IMR-90 (cell line): ENCODE measurements at regions not wholly inside any gene's neighbourhood (a gene's known extent, or its start where the extent isn't known, plus 50 kb on each side); places are given as distances from the start of the nearest gene placed in this dataset.

Experiments used
- ATAC-seq: fragments of 200-7000 bp; cut with Tn5 transposase; 2 replicates; pipeline ENCODE4 v1.9.1; 2020; ENCODE audit warnings: low read depth, mild to moderate bottlenecking, moderate library complexity
- BruUV-seq: library from RNA; stranded (reverse); fragments of 400-500 nt; replicated peaks from 2 replicates; lab custom pipeline; 2021; lab: Mats Ljungman, UMichigan
- CTCF ChIA-PET: fragments of 300-600 bp; formaldehyde crosslinking; extraction: SDS; loops from one replicate; lab custom pipeline; 2021; ENCODE audit warnings: antibody characterized with exemption; lab: Yijun Ruan, JAX
- POLR2A ChIA-PET: fragments of 300-600 bp; sonication (Branson Sonifier 250); formaldehyde crosslinking; loops from one replicate; lab custom pipeline; 2022; ENCODE audit warnings: antibody characterized with exemption; ENCODE audit not compliant: unreplicated experiment; lab: Charles Lee
- DNase-seq: peaks from one replicate; pipeline ENCODE4 v3.0.0; 2013
- H2AFZ ChIP-seq: replicated peaks from 2 replicates; pipeline ENCODE3; 2013; ENCODE audit warnings: low read length, mild to moderate bottlenecking; ENCODE audit not compliant: poor library complexity
- H2AK5ac ChIP-seq: 2 replicates; pipeline ENCODE4 v1.6.1; 2013; ENCODE audit warnings: low read depth, low read length, inconsistent platforms
- H2AK9ac ChIP-seq: replicated peaks from 2 replicates; pipeline ENCODE3; 2013; ENCODE audit warnings: mild to moderate bottlenecking, low read depth, low read length, moderate library complexity; ENCODE audit not compliant: poor library complexity
- H2BK120ac ChIP-seq: 2 replicates; pipeline ENCODE4 v1.6.1; 2013; ENCODE audit warnings: low read depth, low read length, inconsistent platforms
- H2BK15ac ChIP-seq: 3 replicates; pipeline ENCODE4 v1.6.1; 2013; ENCODE audit warnings: low read depth, low read length, inconsistent platforms
- H2BK20ac ChIP-seq: 2 replicates; pipeline ENCODE4 v1.6.1; 2013; ENCODE audit warnings: low read depth, mild to moderate bottlenecking, inconsistent platforms, low read length, moderate library complexity
- H2BK5ac ChIP-seq: 2 replicates; pipeline ENCODE4 v1.6.1; 2013; ENCODE audit warnings: mild to moderate bottlenecking, low read depth, low read length, inconsistent platforms; ENCODE audit not compliant: poor library complexity, severe bottlenecking
- H3K14ac ChIP-seq: replicated peaks from 2 replicates; pipeline ENCODE4 v1.6.1; 2013; ENCODE audit warnings: low read depth, low read length, inconsistent platforms
- H3K18ac ChIP-seq: 2 replicates; pipeline ENCODE4 v1.6.1; 2013; ENCODE audit warnings: low read depth, low read length, control low read depth
- H3K23ac ChIP-seq: 2 replicates; pipeline ENCODE4 v1.6.1; 2013; ENCODE audit warnings: low read depth, low read length, inconsistent platforms
- H3K27ac ChIP-seq: 2 replicates; pipeline ENCODE4 v1.5.1; 2013; ENCODE audit warnings: mild to moderate bottlenecking, control low read depth, low read length; ENCODE audit not compliant: insufficient read depth
- H3K27me3 ChIP-seq: 2 replicates; pipeline ENCODE4 v1.6.1; 2013; ENCODE audit warnings: low read length; ENCODE audit not compliant: control insufficient read depth, insufficient read depth
- H3K36me3 ChIP-seq: 2 replicates; pipeline ENCODE4 v1.6.1; 2013; ENCODE audit warnings: low read length, mixed read lengths; ENCODE audit not compliant: control insufficient read depth, insufficient read depth
- H3K4ac ChIP-seq: 2 replicates; pipeline ENCODE4 v1.6.1; 2013; ENCODE audit warnings: low read depth, low read length, inconsistent platforms
- H3K4me1 ChIP-seq: 2 replicates; pipeline ENCODE4 v1.6.1; 2013; ENCODE audit warnings: low read length, mixed read lengths; ENCODE audit not compliant: control insufficient read depth, insufficient read depth
- H3K4me2 ChIP-seq: 2 replicates; pipeline ENCODE4 v1.6.1; 2013; ENCODE audit warnings: low read depth, mild to moderate bottlenecking, control low read depth, low read length, moderate library complexity
- H3K4me3 ChIP-seq: 2 replicates; pipeline ENCODE4 v1.5.1; 2013; ENCODE audit warnings: low read depth, mild to moderate bottlenecking, control low read depth, low read length, moderate library complexity; ENCODE audit not compliant: insufficient read depth
- H3K56ac ChIP-seq: 2 replicates; pipeline ENCODE4 v1.6.1; 2013; ENCODE audit warnings: low read length, inconsistent platforms; ENCODE audit not compliant: insufficient read depth; ENCODE audit errors: extremely low read depth
- H3K79me1 ChIP-seq, 2 experiments: 2 replicates each; pipeline ENCODE4 v1.6.1; 2013; ENCODE audit warnings: low read length in 2 of 2, inconsistent platforms in 1 of 2, low read depth in 1 of 2
- H3K9ac ChIP-seq: 2 replicates; pipeline ENCODE4 v1.6.1; 2013; ENCODE audit warnings: low read depth, low read length, control low read depth
- H3K9me1 ChIP-seq: 2 replicates; pipeline ENCODE4 v1.6.1; 2013; ENCODE audit warnings: low read length, inconsistent platforms; ENCODE audit not compliant: insufficient read depth
- H3K9me3 ChIP-seq: 2 replicates; pipeline ENCODE4 v1.6.1; 2013; ENCODE audit warnings: low read length; ENCODE audit not compliant: control insufficient read depth, insufficient read depth
- H4K20me1 ChIP-seq: 2 replicates; pipeline ENCODE4 v1.6.1; 2013; ENCODE audit warnings: low read length, inconsistent platforms; ENCODE audit not compliant: insufficient read depth
- H4K5ac ChIP-seq: 2 replicates; pipeline ENCODE4 v1.6.1; 2013; ENCODE audit warnings: mild to moderate bottlenecking, low read depth, low read length, control low read depth
- H4K8ac ChIP-seq, 2 experiments: 2 replicates each; pipeline ENCODE4 v1.6.1; 2013; ENCODE audit warnings: low read depth in 2 of 2, low read length in 2 of 2, control low read depth in 1 of 2, inconsistent platforms in 1 of 2
- H4K91ac ChIP-seq: 2 replicates; pipeline ENCODE4 v1.6.1; 2013; ENCODE audit warnings: low read depth, low read length, inconsistent platforms; ENCODE audit not compliant: insufficient read depth
- BHLHE40 ChIP-seq: fragments of 150-350 bp; IDR thresholded peaks from 2 replicates; pipeline ENCODE4 v1.6.1; 2016; ENCODE audit warnings: mild to moderate bottlenecking, low read depth, low read length
- CEBPB ChIP-seq: IDR thresholded peaks from 2 replicates; pipeline ENCODE4 v1.6.1; 2012; ENCODE audit warnings: low read depth, low read length, improper control_type of control experiment
- CTCF ChIP-seq: conservative IDR thresholded peaks from 2 replicates; pipeline ENCODE4 v1.5.1; 2012; ENCODE audit warnings: mild to moderate bottlenecking, low read depth, low read length, improper control_type of control experiment
- ELK1 ChIP-seq: fragments of 150-350 bp; IDR thresholded peaks from 2 replicates; pipeline ENCODE4 v1.6.1; 2016; ENCODE audit warnings: low read depth, mild to moderate bottlenecking, low read length, moderate library complexity, borderline replicate concordance
- MXI1 ChIP-seq: IDR thresholded peaks from 2 replicates; pipeline ENCODE4 v1.6.1; 2012; ENCODE audit warnings: low read depth, mild to moderate bottlenecking, low read length, moderate library complexity, borderline replicate concordance
- POLR2A ChIP-seq: IDR thresholded peaks from 2 replicates; pipeline ENCODE4 v1.6.1; 2012; ENCODE audit warnings: mild to moderate bottlenecking, low read depth, low read length
- RAD21 ChIP-seq: IDR thresholded peaks from 2 replicates; pipeline ENCODE4 v1.6.1; 2012; ENCODE audit warnings: low read length, improper control_type of control experiment
- USF2 ChIP-seq: fragments of 150-350 bp; IDR thresholded peaks from 2 replicates; pipeline ENCODE4 v1.6.1; 2017; ENCODE audit warnings: mild to moderate bottlenecking, antibody characterized with exemption, low read length, low read depth
- WGBS, 2 experiments: methylation state at CpG; one replicate each; pipeline versions ENCODE4 v1.1.5 to v1.1.7; 2013; ENCODE audit warnings: missing lambda C conversion rate in 2 of 2; ENCODE audit not compliant: insufficient read length in 1 of 2; ENCODE audit errors: extremely low coverage in 2 of 2; 5-methylcytosine and 5-hydroxymethylcytosine counted together
- dilution Hi-C: fragments of 300-500 bp; cut with HindIII; formaldehyde crosslinking; loops from one replicate; pipeline ENCODE4 v1.14.3; 2018; ENCODE audit warnings: low sequenced_read_pairs; ENCODE audit not compliant: unreplicated experiment
- in situ Hi-C: fragments of 300-500 bp; cut with MboI; formaldehyde crosslinking; loops from 3 replicates; pipeline ENCODE4 v1.14.3; 2019; ENCODE audit warnings: low sequenced_read_pairs, inconsistent platforms, mixed read lengths
- intact Hi-C: fragments of 100-400 bp; cut with micrococcal nuclease; formaldehyde crosslinking; loops from 2 replicates; pipeline ENCODE4 v1.10.0; 2022

GRCh38 chr20:22428051-22428450 lies 156.3 kb downstream of the FOXA2 start:
- no peak overlapping the region for H3K27ac ChIP-seq
- H4K5ac ChIP-seq, result no peak overlapping the region
- no peak overlapping the region for H2BK15ac ChIP-seq
- no peak overlapping the region for H4K91ac ChIP-seq
- H3K4me1 ChIP-seq, result no peaks in the 10 kb centered on the region
- no peaks in the 10 kb centered on the region for H3K36me3 ChIP-seq
- no peak overlapping the region for H3K56ac ChIP-seq
- H3K23ac ChIP-seq, result no peak overlapping the region
- ATAC-seq (no peak), DNase-seq (no peak)
- no peak overlapping the region for H3K18ac ChIP-seq
- no peak overlapping the region for H2AK9ac ChIP-seq
- no peak overlapping the region for H2BK20ac ChIP-seq
- no peak overlapping the region for H3K4me2 ChIP-seq
- no peak overlapping the region for H2AK5ac ChIP-seq
- H3K9me3 ChIP-seq, result no peaks in the 10 kb centered on the region; the same call in 1 of the 2 replicates
- no peaks in the 10 kb centered on the region for H3K27me3 ChIP-seq
- POLR2A ChIA-PET, result no interaction called here
- no peaks in the 10 kb centered on the region for H3K9me1 ChIP-seq
- H3K4ac ChIP-seq, result no peak overlapping the region
- H2BK120ac ChIP-seq, result no peak overlapping the region
- no peaks in the 10 kb centered on the region for H4K20me1 ChIP-seq
- no peak overlapping the region for H2AFZ ChIP-seq
- in situ Hi-C loops (no loop called here), intact Hi-C loops (no loop called here), dilution Hi-C loops (no loop called here)
- no peak overlapping the region for H2BK5ac ChIP-seq
- H3K9ac ChIP-seq, result no peak overlapping the region
- no peak overlapping the region for H4K8ac ChIP-seq
- no CpG with 5 or more reads among the region's 3 CpGs for WGBS, 2 experiments
- CTCF ChIA-PET, result no interaction called here
- H3K79me1 ChIP-seq, result no peaks in the 10 kb centered on the region
- H3K14ac ChIP-seq, result no peak overlapping the region
- no peak for TF ChIP-seq CTCF
- TF ChIP-seq CEBPB, result no peak
- no peak for TF ChIP-seq ELK1
- TF ChIP-seq POLR2A, result no peak
- TF ChIP-seq MXI1, result no peak
- no peak for TF ChIP-seq USF2
- TF ChIP-seq RAD21, result no peak
- TF ChIP-seq BHLHE40, result no peak
- no peak overlapping the region for H3K4me3 ChIP-seq
- BruUV-seq, result no TSS peak
